Panc1 (cell line): ENCODE measurements at regions not wholly inside any gene's neighbourhood (a gene's known extent, or its start where the extent isn't known, plus 50 kb on each side); places are given as distances from the start of the nearest gene placed in this dataset.

Source experiments
- ATAC-seq: fragments of 200-7000 bp; cut with Tn5 transposase; 2 replicates; pipeline ENCODE4 v1.9.1; 2020; ENCODE audit warnings: mild to moderate bottlenecking, moderate library complexity
- BruUV-seq: library from RNA; stranded (reverse); fragments of 400-500 nt; replicated peaks from 2 replicates; lab custom pipeline; 2021; lab: Mats Ljungman, UMichigan
- CTCF ChIA-PET: fragments of 300-600 bp; sonication (Branson Sonifier 250); formaldehyde crosslinking; loops from one replicate; lab custom pipeline; 2022; ENCODE audit warnings: antibody characterized with exemption; lab: Charles Lee
- POLR2A ChIA-PET: fragments of 300-600 bp; sonication (Branson Sonifier 250); formaldehyde crosslinking; loops from one replicate; lab custom pipeline; 2022; ENCODE audit warnings: antibody characterized with exemption; lab: Charles Lee
- DNase-seq: peaks from one replicate; pipeline ENCODE4 v3.0.0-alpha.2; 2010; ENCODE audit warnings: low read depth, low spot score
- H3K27ac ChIP-seq: 2 replicates; pipeline ENCODE4 v1.5.1; 2011; ENCODE audit warnings: mild to moderate bottlenecking, low read length, inconsistent platforms
- H3K27me3 ChIP-seq: fragments of 200-500 bp; sonication (Bioruptor generic); 2 replicates; pipeline ENCODE4 v1.6.0; 2014; ENCODE audit warnings: low read length, inconsistent platforms; ENCODE audit not compliant: control insufficient read depth, insufficient read depth
- H3K36me3 ChIP-seq: fragments of 200-500 bp; sonication (Bioruptor generic); 2 replicates; pipeline ENCODE4 v1.5.1; 2014; ENCODE audit warnings: inconsistent platforms, mild to moderate bottlenecking, low read length, moderate library complexity; ENCODE audit not compliant: control insufficient read depth, insufficient read depth
- H3K4me1 ChIP-seq: 2 replicates; pipeline ENCODE4 v1.5.1; 2011; ENCODE audit warnings: inconsistent platforms, mild to moderate bottlenecking, low read length, moderate library complexity; ENCODE audit not compliant: control insufficient read depth, insufficient read depth
- H3K4me3 ChIP-seq, 2 experiments: 2 replicates each; pipeline ENCODE4 v1.5.1; 2011 to 2012; ENCODE audit warnings: low read depth in 2 of 2, low read length in 2 of 2, mild to moderate bottlenecking in 2 of 2, inconsistent platforms in 1 of 2, moderate library complexity in 1 of 2
- H3K9me3 ChIP-seq: fragments of 200-500 bp; sonication (Bioruptor generic); 2 replicates; pipeline ENCODE4 v1.5.1; 2014; ENCODE audit warnings: low read depth, mild to moderate bottlenecking, inconsistent platforms, low read length, moderate library complexity; ENCODE audit not compliant: control insufficient read depth, insufficient read depth
- POLR2AphosphoS5 ChIP-seq: IDR thresholded peaks from 2 replicates; pipeline ENCODE4 v1.6.1; 2012; ENCODE audit warnings: mild to moderate bottlenecking, low read depth, low read length, moderate library complexity
- REST ChIP-seq, 2 experiments: IDR thresholded peaks; 2 replicates each; pipeline ENCODE4 v1.6.1; 2011 to 2012; ENCODE audit warnings: low read depth in 2 of 2, control low read depth in 1 of 2, low read length in 1 of 2, mild to moderate bottlenecking in 1 of 2, moderate library complexity in 1 of 2; ENCODE audit not compliant: insufficient read depth in 1 of 2
- SIN3A ChIP-seq: IDR thresholded peaks from 2 replicates; pipeline ENCODE4 v1.6.1; 2012; ENCODE audit warnings: low read depth, mild to moderate bottlenecking, low read length, moderate library complexity, borderline replicate concordance; ENCODE audit not compliant: insufficient read depth
- TCF7L2 ChIP-seq: IDR thresholded peaks from 2 replicates; pipeline ENCODE4 v1.6.1; 2011; ENCODE audit warnings: mild to moderate bottlenecking, low read depth, low read length, inconsistent platforms
- in situ Hi-C: cut with HindIII; loops from 2 replicates; pipeline ENCODE4 v1.10.0; 2016; ENCODE audit warnings: low sequenced_read_pairs, low pct_unique_long_range_greater_than_20kb
- intact Hi-C: fragments of 100-400 bp; cut with micrococcal nuclease; formaldehyde crosslinking; loops from one replicate; pipeline ENCODE4 v1.10.0; 2022; ENCODE audit not compliant: unreplicated experiment
- TF ChIP-seq, protein P1 (sequence below): fragments of 450-650 bp; IDR thresholded peaks from 2 replicates; pipeline ENCODE4 v1.5.1; 2017; ENCODE audit warnings: mild to moderate bottlenecking

- Histone ChIP-seq H3K4me3 (no peak overlapping the region), H3K9me3 (no peaks in the 10 kb centered on the region), H3K36me3 (no peaks in the 10 kb centered on the region), H3K4me1 (no peaks in the 10 kb centered on the region), H3K27ac (no peak overlapping the region), H3K27me3 (peaks cover 20% of the 10 kb centered on the region)
- intact Hi-C loops = no loop called here
- CTCF ChIA-PET = no interaction called here
- DNase-seq (no peak), ATAC-seq (no peak)
- no TSS peak for BruUV-seq
- in situ Hi-C loops = no loop called here
- POLR2A ChIA-PET = no interaction called here
- TF ChIP-seq, protein P1, sequence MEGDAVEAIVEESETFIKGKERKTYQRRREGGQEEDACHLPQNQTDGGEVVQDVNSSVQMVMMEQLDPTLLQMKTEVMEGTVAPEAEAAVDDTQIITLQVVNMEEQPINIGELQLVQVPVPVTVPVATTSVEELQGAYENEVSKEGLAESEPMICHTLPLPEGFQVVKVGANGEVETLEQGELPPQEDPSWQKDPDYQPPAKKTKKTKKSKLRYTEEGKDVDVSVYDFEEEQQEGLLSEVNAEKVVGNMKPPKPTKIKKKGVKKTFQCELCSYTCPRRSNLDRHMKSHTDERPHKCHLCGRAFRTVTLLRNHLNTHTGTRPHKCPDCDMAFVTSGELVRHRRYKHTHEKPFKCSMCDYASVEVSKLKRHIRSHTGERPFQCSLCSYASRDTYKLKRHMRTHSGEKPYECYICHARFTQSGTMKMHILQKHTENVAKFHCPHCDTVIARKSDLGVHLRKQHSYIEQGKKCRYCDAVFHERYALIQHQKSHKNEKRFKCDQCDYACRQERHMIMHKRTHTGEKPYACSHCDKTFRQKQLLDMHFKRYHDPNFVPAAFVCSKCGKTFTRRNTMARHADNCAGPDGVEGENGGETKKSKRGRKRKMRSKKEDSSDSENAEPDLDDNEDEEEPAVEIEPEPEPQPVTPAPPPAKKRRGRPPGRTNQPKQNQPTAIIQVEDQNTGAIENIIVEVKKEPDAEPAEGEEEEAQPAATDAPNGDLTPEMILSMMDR = no peak
- TF ChIP-seq SIN3A (no peak), REST (IDR thresholded peaks at IDR 0.05; ENCODE audit: insufficient read depth in 1 of 2, low read depth in 2 of 2, low read length in 1 of 2) (no peak), POLR2AphosphoS5 (no peak), TCF7L2 (no peak)
Measured at GRCh38 chr7:26070290-26070689, 81.7 kb upstream of the NFE2L3 start.

GRCh38 chr7:26071622-26072456, 80.2 kb upstream of the NFE2L3 start:
- H3K4me1 ChIP-seq = no peaks in the 10 kb centered on the region
- no peak overlapping the region for H3K27ac ChIP-seq
- no peaks in the 10 kb centered on the region for H3K9me3 ChIP-seq
- in situ Hi-C loops = no loop called here
- DNase-seq (no peak), ATAC-seq (no peak)
- TF ChIP-seq TCF7L2 (no peak), SIN3A (no peak), REST (IDR thresholded peaks at IDR 0.05; ENCODE audit: insufficient read depth in 1 of 2, low read depth in 2 of 2, low read length in 1 of 2) (no peak), POLR2AphosphoS5 (no peak)
- TF ChIP-seq, protein P1 = no peak
- intact Hi-C loops = no loop called here
- ChIA-PET CTCF (no interaction called here), POLR2A (no interaction called here)
- BruUV-seq = no TSS peak
- no peaks in the 10 kb centered on the region for H3K36me3 ChIP-seq
- no peak overlapping the region for H3K4me3 ChIP-seq
- peaks cover 17% of the 10 kb centered on the region for H3K27me3 ChIP-seq
